Islet of Langerhans (tissue), 1 donor: ENCODE measurements at regions not wholly inside any gene's neighbourhood (a gene's known extent, or its start where the extent isn't known, plus 50 kb on each side); places are given as distances from the start of the nearest gene placed in this dataset.

Experiments
- FAIRE-seq: peaks from one replicate; lab custom pipeline; 2011; peaks lifted over from hg19 to GRCh38; lab: Jason Lieb, UNC

- no peak for FAIRE-seq
These were observed 60.6 kb downstream of the ARL6IP4 start for GRCh38 chr12:123041042-123041531.

GRCh38 chr12:123040106-123040505, 59.6 kb downstream of the ARL6IP4 start:
- FAIRE-seq = no peak

- no peak for FAIRE-seq
These were observed 58.5 kb downstream of the ARL6IP4 start for GRCh38 chr12:123038966-123039365.

GRCh38 chr12:123038486-123038885, 58.0 kb downstream of the ARL6IP4 start:
- FAIRE-seq = no peak

GRCh38 chr12:123037791-123038190, 57.3 kb downstream of the ARL6IP4 start:
- no peak for FAIRE-seq

- FAIRE-seq = no peak
These were observed 56.2 kb downstream of the ARL6IP4 start for GRCh38 chr12:123036466-123037285.

- no peak for FAIRE-seq
These were observed 55.4 kb downstream of the ARL6IP4 start for GRCh38 chr12:123035841-123036240.

- peak; percentile 98 for FAIRE-seq
These were observed 54.4 kb downstream of the ARL6IP4 start for GRCh38 chr12:123034865-123035264.

GRCh38 chr12:123034022-123034541, 53.6 kb downstream of the ARL6IP4 start:
- no peak for FAIRE-seq

GRCh38 chr12:123033392-123034021, 53.0 kb downstream of the ARL6IP4 start:
- no peak for FAIRE-seq

GRCh38 chr12:123032736-123033391, 52.4 kb downstream of the ARL6IP4 start:
- FAIRE-seq = no peak
